D341Med (cell line): ENCODE measurements at regions not wholly inside any gene's neighbourhood (a gene's known extent, or its start where the extent isn't known, plus 50 kb on each side); places are given as distances from the start of the nearest gene placed in this dataset.

Source experiments
- DNase-seq: peaks from one replicate; pipeline ENCODE4 v3.0.0; 2012; ENCODE audit warnings: low spot score

DNA sequence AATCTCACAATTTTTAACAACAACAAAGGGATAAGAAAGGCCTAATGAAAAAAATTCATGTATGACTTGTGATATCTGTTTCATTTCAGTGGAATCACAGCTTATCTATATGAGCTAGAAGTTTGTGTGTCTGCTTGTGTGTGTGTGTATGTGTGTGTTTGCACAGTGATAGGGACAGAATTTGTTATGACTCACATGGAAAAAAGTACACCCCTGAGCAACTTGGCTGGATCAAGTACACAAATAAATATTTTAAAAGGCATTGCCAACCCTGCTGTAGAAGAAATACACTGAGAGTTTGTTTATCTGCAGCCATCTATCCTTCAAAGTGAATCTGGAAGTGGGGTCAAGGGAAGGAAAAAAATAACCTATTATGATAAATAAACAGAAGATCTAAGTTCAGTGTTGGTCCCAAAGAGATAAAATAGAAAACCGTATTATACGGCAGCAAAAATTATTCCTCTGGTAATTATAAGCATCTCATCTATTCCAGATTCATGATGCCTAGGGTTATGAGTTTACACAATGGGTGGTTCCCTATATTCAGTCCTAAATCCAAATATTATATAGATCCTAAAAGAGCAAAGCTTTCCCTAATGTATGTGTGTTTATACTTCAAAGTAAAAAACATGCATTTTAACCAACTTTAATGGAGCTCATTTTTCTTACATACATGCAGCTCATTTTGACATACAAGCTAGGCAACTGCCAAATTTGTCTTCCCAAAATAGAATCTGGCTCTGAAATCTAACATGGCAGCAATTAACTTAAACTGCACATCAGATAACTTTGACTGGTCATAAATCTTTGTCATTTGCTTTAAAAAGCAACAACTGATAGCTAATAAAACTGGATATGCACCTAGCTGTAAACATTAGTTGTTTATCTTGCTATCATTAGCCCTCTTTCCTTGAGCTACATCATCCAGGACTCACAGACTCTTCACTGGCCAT, 420.6 kb downstream of the IRS1 start:
- no peak for DNase-seq

DNA sequence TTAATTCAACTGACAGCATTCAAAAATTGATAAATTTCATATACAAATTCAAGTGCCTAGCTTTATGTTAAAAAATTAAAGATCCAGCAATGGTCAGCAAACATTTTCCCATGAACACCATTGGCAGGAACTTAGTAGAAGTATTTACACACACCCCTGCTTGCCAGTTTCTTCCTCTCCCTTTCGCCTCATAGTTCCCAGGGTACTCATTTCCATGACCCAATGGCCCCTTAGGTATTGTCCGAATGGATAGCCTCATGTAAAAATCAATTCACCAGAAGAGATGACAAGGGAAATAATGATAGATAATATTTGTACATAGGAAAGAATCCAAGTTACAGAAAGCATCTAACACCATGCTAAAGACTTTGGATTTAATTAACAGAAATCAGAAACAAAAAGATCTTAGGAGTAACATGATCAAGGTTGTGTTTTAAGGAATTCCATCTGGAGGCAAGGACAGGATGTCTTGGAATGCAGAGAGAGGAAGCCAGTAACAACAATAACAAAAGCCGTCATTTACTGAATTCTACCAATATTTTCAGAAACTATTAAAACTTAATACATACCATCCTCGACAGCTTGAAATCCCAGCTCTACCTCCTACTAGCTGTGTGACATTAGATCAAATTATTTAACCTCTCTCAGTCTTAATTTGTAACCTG, 423.0 kb downstream of the IRS1 start:
- DNase-seq, result no peak

DNA sequence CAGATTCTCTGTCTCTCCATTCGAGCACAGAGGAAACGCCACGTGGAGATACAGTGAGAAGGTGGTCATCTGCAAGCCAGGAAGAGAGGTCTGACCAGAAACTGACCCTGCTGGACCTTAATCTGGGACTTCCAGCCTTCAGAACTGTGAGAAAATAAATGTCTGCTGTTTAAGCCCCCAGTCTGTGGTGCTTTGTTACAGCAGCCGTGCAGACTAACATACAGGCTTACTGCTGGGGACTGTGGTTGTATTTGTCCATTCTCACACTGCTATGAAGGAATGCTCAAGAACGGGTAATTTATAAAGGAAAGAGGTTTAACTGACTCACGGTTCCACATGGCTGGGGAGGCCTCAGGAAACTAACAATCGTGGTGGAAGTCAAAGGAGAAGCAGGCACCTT, 432.7 kb downstream of the IRS1 start:
- no peak for DNase-seq

DNA sequence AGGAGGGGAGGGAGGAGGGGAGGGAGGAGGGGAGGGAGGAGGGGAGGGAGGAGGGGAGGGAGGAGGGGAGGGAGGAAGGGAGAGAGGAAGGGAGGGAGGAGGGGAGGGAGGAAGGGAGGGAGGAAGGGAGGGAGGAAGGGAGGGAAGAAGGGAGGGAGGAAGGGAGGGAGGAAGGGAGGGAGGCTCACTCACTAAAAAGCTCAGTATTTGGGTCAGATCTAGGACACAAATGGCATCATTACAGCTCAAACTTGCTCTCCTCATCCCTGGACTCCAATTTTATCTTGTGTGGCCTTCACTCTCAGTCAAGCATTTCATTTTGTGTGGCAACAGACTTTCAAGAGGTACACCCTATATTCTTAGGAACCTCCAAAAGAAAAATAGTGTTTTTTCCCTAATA, 435.4 kb downstream of the IRS1 start:
- DNase-seq, result no peak

DNA sequence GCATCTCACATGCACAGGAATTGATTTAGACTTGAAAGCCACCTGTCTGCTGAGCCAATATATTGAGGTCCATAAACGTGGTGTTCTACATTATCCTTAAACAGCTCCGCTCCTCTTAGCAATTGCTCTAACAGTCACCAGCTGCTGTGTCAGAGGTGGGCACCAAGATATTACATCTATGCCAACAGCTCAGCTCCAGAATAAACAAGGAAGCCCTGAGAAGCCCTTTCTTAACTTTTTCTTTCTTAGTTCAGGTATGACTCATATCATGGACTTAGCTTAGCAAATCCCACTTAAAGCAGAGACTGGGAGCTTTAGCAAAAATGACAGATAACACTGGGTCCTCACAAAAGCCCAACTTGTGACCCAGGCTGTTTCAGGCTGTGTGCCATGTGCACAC, 436.6 kb downstream of the IRS1 start:
- no peak for DNase-seq

DNA sequence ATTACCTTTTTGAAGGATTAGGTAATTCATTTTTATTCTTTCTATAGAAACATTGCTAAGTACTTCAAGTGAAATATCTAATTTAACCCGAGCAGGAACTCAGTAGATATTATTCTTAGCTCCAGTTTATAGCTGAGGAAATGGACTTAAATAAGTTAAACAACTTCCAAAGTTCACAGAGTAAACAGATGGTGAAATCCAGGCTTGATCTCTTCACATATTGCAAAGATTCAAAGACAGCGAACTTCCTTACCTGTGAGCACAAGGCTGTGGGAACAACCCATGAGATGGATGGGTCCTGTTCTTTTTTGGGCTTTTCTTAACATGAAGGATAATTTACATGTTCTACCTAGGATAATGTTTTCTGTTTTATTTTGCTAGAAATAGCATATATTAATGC, 439.0 kb downstream of the IRS1 start:
- DNase-seq, result no peak

DNA sequence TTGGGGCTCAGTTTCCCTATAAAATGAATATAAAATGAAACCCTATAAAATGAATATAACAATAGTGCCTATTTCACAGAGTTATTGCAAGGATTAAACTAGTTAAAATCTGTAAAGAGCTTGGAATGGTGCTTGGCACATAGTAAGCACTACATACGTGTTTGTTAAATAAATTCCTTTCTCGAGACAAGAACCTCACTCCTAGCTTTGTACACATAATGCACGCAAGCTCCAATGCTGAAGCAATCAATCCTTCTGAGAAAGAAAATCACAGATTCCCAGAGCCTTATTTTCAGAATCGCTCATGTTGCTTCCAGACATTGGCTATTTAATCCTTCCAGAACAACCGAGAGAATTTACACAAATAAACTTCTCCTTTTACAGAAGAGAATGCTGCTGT, 440.9 kb downstream of the IRS1 start:
- no peak for DNase-seq

DNA sequence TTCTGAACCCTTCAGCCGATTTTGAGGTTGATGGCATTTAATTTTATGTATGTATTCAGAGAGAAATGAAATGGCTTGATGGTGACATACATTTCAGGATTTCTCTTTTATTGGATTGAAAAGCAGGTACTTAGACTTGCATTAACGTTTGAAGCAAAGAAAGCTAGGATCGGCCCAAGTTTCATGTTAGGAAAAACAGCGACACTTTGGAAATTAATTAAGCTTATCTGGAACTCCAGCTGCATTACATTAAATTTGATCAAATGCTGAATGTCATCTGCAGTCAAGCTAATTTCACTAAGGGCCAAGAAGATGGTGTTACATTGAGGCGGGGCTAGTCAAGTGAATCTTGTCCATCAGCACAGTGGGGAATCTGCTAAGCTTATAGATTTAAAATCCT, 441.8 kb downstream of the IRS1 start:
- DNase-seq, result no peak

DNA sequence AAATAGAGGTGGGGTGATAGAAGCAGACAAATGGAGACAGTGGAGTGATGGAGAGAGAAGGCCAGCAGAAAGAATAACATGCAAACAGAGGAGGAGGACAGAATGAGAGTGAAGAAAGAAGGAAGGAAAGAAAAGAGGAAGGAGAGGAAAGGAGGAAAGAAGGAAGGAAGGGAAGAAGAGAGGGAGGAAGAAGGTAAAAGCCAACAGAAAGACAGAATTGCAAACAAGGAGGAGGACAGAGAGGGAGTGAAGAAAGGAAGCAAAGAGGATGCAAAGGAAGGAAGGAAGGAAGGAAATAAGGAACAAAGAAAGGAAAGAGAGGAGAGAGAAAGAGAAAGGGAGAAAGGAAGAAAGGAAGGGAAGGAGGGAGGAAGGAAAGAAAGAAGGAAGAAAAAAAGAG, 444.0 kb downstream of the IRS1 start:
- DNase-seq, result no peak

DNA sequence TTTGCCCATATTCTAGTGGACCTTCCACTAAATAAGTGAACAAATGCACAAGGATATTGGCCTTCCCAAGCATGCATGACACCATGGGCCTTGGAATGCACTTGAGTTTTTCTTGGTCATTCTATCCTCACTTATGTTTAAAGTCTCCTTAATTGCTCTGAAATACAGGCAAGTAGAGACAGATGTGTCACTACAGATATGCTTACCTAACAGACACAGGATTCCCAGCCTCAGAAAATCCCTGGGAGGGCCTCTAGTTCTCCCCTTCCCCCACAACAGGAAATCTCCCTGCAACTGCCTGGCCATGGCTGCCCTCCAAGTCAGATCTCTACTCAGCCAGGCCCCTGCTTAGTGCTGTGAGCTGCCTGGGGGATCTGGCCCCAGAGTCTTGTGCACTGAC, 445.2 kb downstream of the IRS1 start:
- no peak for DNase-seq

DNA sequence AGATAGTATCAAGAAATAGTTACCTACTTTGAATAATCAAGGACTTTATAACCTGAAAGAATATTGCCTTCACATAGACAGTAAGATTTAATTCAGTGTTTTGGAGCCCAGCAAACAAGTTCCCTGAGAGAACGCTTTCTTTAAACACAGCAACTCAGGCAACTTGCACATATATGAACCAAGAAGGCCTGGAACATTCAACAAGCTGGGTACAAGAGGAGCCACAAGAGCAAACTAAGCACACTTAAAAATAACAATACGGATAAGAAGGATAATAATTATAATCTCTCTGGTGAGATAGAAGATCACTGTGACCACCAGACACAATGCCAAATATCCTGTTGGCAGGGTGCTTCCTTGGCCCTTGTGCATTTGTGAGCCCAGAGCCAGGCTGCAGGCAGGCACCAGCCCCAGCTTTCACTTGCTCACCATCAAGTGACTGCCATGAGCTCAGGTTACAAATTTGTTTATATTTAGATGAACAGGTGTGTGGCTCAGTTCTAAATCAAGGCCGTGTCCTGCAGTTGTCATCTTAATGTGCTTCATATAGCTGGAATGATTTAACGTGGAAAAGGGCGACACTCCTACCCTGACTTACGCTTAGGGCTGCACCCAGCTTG, 446.6 kb downstream of the IRS1 start:
- DNase-seq, result no peak

DNA sequence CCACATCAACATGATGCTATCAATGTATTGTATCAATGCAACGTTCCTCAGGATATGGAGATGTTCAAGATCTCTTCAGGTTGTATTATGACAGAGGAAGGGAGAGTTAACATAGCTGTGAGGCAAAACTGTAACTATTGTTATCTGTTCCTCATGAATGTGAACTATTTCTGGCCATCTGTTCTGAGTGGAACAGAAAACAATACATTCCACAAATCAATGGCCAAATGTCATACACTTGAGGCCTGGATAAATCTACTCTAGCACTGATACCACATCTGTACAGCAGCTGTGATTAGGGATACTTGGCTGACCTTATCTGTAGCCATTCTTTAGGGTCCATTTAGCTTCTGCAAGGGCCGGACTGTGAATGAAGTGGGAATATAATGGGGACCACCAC, 447.9 kb downstream of the IRS1 start:
- DNase-seq, result no peak

DNA sequence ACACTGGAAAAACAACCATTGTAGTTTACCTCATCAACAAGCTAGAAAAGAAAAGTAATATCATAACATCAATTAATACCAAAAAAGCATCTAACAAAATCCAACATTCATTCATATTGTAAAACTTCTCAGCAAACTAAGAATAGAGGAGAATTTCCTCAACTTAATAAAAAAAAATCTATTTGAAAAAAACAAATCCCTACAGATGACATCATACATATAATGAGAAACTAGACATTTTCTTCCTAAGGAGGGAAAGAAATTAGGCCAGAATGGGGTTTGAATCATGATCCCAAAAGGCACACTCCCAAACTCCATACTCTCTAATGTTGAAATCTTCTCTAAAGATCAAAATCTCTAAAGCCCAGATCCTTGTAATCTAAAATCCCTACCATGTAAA, 460.0 kb downstream of the IRS1 start:
- DNase-seq, result no peak

DNA sequence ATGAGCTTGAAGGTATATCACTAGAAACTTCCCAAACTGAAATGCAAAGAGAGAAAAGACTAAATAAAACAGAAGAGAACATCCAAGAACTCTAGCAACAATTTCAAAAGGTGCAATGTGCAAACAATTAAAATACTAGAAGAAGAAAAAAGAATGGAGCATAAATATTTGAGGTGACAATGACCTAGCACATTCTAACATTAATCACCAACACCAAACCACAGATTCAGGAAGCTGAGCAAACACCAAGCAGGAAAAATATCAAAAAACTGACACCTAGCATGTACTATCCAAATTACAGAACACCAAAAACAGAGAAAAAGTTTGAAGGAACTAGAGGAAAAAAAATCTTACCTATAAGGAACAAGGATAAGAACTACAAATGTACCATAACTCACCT, 460.8 kb downstream of the IRS1 start:
- DNase-seq, result no peak

DNA sequence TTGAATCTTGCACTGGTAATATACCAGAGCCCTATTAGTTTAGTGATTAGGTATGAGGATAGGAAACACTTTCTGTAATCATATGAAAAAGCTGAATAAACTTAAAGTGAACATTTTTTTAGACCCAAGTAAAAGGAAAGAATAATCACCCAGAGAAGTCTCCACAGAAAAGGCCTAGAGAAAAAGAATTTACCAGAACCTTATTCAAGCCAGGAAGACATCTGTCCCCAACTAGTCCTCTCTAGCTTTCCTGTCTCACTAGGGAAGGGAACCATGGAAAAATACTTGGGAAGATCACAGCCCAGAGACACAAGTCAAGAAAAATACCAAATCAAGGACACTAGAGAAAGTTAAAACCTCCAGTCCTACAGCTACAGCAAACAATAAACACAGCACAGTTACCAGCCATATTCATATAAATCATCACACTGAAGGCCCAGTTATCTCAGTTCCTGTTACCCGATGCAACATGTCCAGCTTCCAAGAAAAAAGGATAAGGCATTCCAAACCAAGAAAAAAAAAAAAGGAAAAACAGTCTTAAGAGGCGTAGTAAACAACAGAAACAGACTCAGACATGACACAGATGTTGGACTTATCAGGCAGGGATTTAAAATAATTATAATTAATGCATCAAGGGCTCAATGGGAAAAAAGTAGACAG, 461.5 kb downstream of the IRS1 start:
- DNase-seq, result no peak

DNA sequence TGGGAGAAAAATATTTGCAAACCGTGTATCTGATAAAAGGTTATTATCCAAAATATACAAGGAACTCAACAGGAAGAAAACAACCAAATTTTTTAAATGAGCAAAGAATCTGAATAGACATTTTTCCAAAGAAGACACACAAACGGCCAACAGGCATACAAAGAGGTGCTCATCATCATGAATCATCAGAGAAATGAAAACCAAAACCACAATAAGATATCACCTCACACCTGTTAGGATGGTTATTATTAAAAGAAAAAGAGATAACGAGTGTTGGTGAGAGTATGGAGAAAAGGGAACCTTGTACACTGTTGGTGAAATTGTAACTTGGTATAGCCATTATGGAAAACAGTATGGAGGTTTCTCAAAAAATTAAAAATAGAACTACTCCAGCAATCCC, 463.3 kb downstream of the IRS1 start:
- no peak for DNase-seq

DNA sequence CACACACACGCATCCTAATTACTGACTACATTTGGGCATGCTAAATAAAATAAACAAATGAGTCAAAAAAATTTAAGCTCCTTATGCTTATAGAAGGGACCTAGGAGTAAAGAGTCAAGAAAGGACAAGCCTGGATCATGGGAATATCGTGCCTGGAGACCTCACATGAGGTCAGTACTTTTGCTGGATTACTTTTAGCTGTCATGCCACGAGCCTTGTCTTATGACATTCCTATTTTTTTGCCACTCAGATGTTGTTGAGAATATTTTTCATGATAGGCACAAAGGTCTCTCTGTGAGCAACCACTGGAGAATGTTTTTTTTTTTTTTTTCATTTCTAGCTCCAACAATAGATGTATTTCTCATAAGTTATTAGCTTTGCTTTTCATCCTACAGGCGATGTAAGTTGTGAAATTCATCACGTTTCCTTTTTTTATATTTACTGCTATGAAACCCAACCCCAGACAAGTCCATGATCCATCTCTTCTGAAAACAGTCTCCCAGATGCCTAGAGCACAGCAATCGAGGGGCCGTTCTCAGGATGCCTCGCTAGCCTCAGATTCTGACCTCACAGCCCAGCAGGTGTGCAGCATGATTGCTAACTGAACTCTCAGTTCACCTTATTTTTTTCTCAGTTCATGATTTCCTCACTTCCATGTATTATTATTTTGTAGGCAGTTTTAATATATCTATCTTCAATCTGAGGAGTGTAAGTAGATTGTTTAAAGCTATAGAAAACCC, 464.5 kb downstream of the IRS1 start:
- DNase-seq, result no peak

DNA sequence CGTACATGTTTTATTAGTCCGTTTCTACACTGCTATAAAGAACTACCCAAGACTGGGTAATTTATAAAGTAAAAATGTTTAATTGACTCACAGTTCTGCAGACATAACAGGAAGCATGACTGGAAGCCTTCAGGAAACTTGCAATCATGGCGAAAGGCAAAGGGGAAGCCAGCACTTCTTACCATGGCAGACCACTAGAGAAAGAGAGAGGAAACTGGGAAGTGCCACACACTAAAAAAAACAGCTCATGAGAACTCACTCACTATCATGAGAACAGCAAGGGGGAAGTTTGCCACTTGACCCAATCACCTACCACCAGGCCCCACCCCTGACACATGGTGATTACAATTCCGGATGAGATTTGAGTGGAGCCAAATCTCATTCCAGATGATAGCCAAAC, 466.2 kb downstream of the IRS1 start:
- DNase-seq, result no peak

DNA sequence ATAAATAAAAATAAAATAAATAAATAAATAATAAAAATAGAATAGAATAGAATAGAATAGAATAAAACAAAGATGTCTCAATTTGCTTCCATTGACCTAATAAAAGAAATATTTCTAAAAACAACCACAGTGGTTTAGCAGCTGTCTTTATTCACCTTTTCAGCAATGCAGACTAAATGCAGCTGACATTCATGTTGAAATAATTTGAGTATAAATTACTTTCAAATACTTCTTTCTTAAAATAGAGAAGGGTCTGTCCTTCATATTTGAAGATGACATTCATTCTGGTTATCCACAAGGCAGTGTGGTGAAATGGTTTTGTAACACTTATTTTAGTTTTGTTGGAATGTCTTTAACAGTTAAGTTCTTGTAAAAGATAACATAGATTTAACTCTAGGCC, 469.4 kb downstream of the IRS1 start:
- DNase-seq, result no peak

DNA sequence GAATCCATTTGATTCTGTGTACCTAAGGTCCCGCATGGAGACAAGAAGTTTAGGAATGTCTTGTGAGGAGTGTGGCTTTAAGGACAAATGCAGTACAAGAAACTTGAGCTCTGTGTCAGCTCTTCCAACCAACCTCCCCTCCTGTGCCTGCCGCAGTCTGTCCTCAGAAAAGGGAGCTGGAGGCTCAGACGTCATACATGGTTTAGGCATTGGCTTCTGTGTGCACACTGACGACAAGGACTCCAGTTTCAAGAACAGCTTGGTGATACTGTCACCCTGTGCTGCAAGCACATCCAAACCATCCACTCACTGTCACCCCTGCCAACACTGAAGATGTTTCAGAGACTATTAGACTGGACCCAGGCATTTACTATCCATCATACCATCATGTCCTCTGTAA, 470.4 kb downstream of the IRS1 start:
- no peak for DNase-seq

DNA sequence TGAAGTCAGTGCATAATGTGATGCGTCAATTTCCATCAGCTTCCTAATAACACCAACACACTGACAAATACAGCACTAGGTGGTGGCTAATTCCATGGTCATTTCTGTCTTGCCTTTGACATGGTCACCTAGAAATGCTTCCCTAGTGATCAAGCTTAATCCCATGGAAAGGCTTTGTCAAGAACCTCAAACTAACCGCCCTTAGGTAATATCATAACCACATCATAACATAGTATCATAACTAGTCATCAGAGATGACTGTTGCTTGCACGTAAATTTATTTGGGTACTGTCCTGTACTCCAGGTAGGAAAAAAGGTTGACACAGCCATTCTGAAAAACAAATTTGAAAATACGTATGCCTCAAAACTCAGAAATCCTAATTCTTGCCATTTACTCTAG, 471.8 kb downstream of the IRS1 start:
- no peak for DNase-seq

DNA sequence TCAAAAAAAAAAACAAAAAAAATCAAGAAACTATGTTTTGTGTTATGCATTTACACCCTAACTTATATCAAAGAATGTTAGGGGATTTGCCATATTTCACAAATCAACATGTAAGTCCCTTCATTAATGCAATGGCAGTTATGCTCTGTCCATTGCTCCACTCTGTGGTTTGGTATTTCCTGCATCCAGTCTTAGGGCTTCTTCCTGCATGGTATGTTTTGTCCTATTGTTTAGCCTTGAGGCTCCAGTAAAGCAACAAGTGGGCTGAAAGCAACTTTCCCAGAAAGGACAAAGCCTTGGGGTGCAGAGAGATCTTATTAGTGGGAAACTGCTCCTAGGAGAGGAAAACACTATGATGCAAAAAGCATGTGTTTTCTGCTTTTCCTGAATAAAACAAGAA, 474.1 kb downstream of the IRS1 start:
- DNase-seq, result no peak
